ENCODE measurements at regions not wholly inside any gene's neighbourhood (a gene's known extent, or its start where the extent isn't known, plus 50 kb on each side); places are given as distances from the start of the nearest gene placed in this dataset.

- H3K4me3 ChIP-seq (ENCODE audit: low read length) = no peak overlapping the region
- no peaks in the 10 kb centered on the region for H4K20me1 ChIP-seq (ENCODE audit: insufficient read depth)
- H3F3A ChIP-seq (ENCODE audit: insufficient read depth, low read length, poor library complexity, severe bottlenecking) = no peaks in the 10 kb centered on the region
- H3K27ac ChIP-seq (ENCODE audit: low read length) = no peak overlapping the region
- H3K79me2 ChIP-seq (replicated peaks; ENCODE audit: insufficient read depth, low read length) = no peaks in the 10 kb centered on the region
- H3K27me3 ChIP-seq (ENCODE audit: insufficient read depth, low read depth, low read length) = no peaks in the 10 kb centered on the region
- H3K9ac ChIP-seq (ENCODE audit: low read length) = no peak overlapping the region
- TF ChIP-seq POLR2AphosphoS5 (IDR thresholded peaks at IDR 0.05) = no peak
- H3K9me2 ChIP-seq (ENCODE audit: insufficient read depth, low read length) = no peaks in the 10 kb centered on the region
- no peaks in the 10 kb centered on the region for H3K9me3 ChIP-seq (ENCODE audit: low read length)
- no peaks in the 10 kb centered on the region for H3K36me3 ChIP-seq (ENCODE audit: insufficient read depth, low read length)
- H3K4me2 ChIP-seq (ENCODE audit: low read length) = no peak overlapping the region
- no peak overlapping the region for H2AFZ ChIP-seq (ENCODE audit: low read depth, low read length)
These were observed 216.5 kb downstream of the MID1IP1 start for GRCh38 chrX:39017716-39018115.

GRCh38 chrX:39018541-39018940, 217.3 kb downstream of the MID1IP1 start:
- Histone ChIP-seq H3K4me2 (ENCODE audit: low read length) (no peak overlapping the region), H3K79me2 (replicated peaks; ENCODE audit: insufficient read depth, low read length) (no peaks in the 10 kb centered on the region), H3K9ac (ENCODE audit: low read length) (no peak overlapping the region), H4K20me1 (ENCODE audit: insufficient read depth) (no peaks in the 10 kb centered on the region), H3F3A (ENCODE audit: insufficient read depth, low read length, poor library complexity, severe bottlenecking) (no peaks in the 10 kb centered on the region), H2AFZ (ENCODE audit: low read depth, low read length) (no peak overlapping the region), H3K27ac (ENCODE audit: low read length) (no peak overlapping the region), H3K4me3 (ENCODE audit: low read length) (no peak overlapping the region), H3K36me3 (ENCODE audit: insufficient read depth, low read length) (no peaks in the 10 kb centered on the region), H3K9me2 (ENCODE audit: insufficient read depth, low read length) (no peaks in the 10 kb centered on the region), H3K27me3 (ENCODE audit: insufficient read depth, low read depth, low read length) (no peaks in the 10 kb centered on the region), H3K9me3 (ENCODE audit: low read length) (no peaks in the 10 kb centered on the region)
- no peak for TF ChIP-seq EP300 (conservative IDR thresholded peaks at IDR 0.05; ENCODE audit: poor library complexity, severe bottlenecking)
- TF ChIP-seq, protein P1, sequence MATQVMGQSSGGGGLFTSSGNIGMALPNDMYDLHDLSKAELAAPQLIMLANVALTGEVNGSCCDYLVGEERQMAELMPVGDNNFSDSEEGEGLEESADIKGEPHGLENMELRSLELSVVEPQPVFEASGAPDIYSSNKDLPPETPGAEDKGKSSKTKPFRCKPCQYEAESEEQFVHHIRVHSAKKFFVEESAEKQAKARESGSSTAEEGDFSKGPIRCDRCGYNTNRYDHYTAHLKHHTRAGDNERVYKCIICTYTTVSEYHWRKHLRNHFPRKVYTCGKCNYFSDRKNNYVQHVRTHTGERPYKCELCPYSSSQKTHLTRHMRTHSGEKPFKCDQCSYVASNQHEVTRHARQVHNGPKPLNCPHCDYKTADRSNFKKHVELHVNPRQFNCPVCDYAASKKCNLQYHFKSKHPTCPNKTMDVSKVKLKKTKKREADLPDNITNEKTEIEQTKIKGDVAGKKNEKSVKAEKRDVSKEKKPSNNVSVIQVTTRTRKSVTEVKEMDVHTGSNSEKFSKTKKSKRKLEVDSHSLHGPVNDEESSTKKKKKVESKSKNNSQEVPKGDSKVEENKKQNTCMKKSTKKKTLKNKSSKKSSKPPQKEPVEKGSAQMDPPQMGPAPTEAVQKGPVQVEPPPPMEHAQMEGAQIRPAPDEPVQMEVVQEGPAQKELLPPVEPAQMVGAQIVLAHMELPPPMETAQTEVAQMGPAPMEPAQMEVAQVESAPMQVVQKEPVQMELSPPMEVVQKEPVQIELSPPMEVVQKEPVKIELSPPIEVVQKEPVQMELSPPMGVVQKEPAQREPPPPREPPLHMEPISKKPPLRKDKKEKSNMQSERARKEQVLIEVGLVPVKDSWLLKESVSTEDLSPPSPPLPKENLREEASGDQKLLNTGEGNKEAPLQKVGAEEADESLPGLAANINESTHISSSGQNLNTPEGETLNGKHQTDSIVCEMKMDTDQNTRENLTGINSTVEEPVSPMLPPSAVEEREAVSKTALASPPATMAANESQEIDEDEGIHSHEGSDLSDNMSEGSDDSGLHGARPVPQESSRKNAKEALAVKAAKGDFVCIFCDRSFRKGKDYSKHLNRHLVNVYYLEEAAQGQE (IDR thresholded peaks at IDR 0.05; ENCODE audit: borderline replicate concordance) = no peak
- TF ChIP-seq MXI1 (conservative IDR thresholded peaks at IDR 0.05; ENCODE audit: poor library complexity, severe bottlenecking) = no peak
- no peak for TF ChIP-seq TAF1 (IDR thresholded peaks at IDR 0.05; ENCODE audit: low read depth)
- TF ChIP-seq RAD21 (conservative IDR thresholded peaks at IDR 0.05) = no peak
- TF ChIP-seq, protein P2, sequence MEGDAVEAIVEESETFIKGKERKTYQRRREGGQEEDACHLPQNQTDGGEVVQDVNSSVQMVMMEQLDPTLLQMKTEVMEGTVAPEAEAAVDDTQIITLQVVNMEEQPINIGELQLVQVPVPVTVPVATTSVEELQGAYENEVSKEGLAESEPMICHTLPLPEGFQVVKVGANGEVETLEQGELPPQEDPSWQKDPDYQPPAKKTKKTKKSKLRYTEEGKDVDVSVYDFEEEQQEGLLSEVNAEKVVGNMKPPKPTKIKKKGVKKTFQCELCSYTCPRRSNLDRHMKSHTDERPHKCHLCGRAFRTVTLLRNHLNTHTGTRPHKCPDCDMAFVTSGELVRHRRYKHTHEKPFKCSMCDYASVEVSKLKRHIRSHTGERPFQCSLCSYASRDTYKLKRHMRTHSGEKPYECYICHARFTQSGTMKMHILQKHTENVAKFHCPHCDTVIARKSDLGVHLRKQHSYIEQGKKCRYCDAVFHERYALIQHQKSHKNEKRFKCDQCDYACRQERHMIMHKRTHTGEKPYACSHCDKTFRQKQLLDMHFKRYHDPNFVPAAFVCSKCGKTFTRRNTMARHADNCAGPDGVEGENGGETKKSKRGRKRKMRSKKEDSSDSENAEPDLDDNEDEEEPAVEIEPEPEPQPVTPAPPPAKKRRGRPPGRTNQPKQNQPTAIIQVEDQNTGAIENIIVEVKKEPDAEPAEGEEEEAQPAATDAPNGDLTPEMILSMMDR (IDR thresholded peaks at IDR 0.05; ENCODE audit: poor library complexity, severe bottlenecking) = no peak
- TF ChIP-seq POLR2AphosphoS5 (IDR thresholded peaks at IDR 0.05) = no peak
- no peak for TF ChIP-seq EZH2 (IDR thresholded peaks at IDR 0.05; ENCODE audit: borderline replicate concordance, insufficient read depth, low read length, poor library complexity, severe bottlenecking)
- no peak for TF ChIP-seq SMC3 (conservative IDR thresholded peaks at IDR 0.05; ENCODE audit: poor library complexity)

DNA sequence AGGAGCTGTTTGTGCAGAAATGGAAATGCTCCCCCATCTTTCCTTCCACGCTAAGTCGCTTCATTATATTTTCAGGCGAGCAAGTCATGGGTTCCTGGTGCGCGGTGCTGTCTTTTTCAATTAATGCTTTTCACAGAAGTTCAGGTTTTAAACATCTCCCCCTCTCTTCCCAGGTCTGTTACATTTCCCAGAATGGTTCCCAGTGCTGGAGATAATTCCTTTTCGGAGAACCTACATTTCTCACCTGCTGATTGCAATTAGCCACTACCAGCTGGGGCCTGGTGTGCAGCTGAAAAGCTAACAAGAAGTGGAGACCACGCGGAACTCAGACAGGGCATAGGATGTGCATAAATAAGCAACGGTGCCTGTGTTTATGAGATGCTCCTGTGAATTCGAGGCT, 217.8 kb downstream of the MID1IP1 start:
- Histone ChIP-seq H3K9me3 (ENCODE audit: low read length) (no peaks in the 10 kb centered on the region), H3K27me3 (ENCODE audit: insufficient read depth, low read depth, low read length) (no peaks in the 10 kb centered on the region), H3K4me3 (ENCODE audit: low read length) (no peak overlapping the region), H3K4me2 (ENCODE audit: low read length) (no peak overlapping the region), H3K36me3 (ENCODE audit: insufficient read depth, low read length) (no peaks in the 10 kb centered on the region), H3K9me2 (ENCODE audit: insufficient read depth, low read length) (no peaks in the 10 kb centered on the region), H4K20me1 (ENCODE audit: insufficient read depth) (no peaks in the 10 kb centered on the region), H3K79me2 (replicated peaks; ENCODE audit: insufficient read depth, low read length) (no peaks in the 10 kb centered on the region), H2AFZ (ENCODE audit: low read depth, low read length) (no peak overlapping the region), H3F3A (ENCODE audit: insufficient read depth, low read length, poor library complexity, severe bottlenecking) (no peaks in the 10 kb centered on the region), H3K27ac (ENCODE audit: low read length) (no peak overlapping the region), H3K9ac (ENCODE audit: low read length) (no peak overlapping the region)
- TF ChIP-seq EZH2 (IDR thresholded peaks at IDR 0.05; ENCODE audit: borderline replicate concordance, insufficient read depth, low read length, poor library complexity, severe bottlenecking) (no peak), EP300 (conservative IDR thresholded peaks at IDR 0.05; ENCODE audit: poor library complexity, severe bottlenecking) (no peak), RAD21 (conservative IDR thresholded peaks at IDR 0.05) (no peak), SMC3 (conservative IDR thresholded peaks at IDR 0.05; ENCODE audit: poor library complexity) (no peak), POLR2AphosphoS5 (IDR thresholded peaks at IDR 0.05) (no peak), TAF1 (IDR thresholded peaks at IDR 0.05; ENCODE audit: low read depth) (no peak), MXI1 (conservative IDR thresholded peaks at IDR 0.05; ENCODE audit: poor library complexity, severe bottlenecking) (no peak)
- TF ChIP-seq, protein P2 (IDR thresholded peaks at IDR 0.05; ENCODE audit: poor library complexity, severe bottlenecking) = no peak
- TF ChIP-seq, protein P1 (IDR thresholded peaks at IDR 0.05; ENCODE audit: borderline replicate concordance) = no peak
